AG10803 (cell line): ENCODE measurements at regions not wholly inside any gene's neighbourhood (a gene's known extent, or its start where the extent isn't known, plus 50 kb on each side); places are given as distances from the start of the nearest gene placed in this dataset.

Experiments used
- DNase-seq: peaks from one replicate; pipeline ENCODE4 v3.0.0; 2010; ENCODE audit warnings: low read depth
- H3K4me3 ChIP-seq: 2 replicates; pipeline ENCODE4 v1.5.1; 2011; ENCODE audit warnings: mild to moderate bottlenecking, low read length, control low read depth
- CTCF ChIP-seq: conservative IDR thresholded peaks from 2 replicates; pipeline ENCODE4 v1.5.1; 2011; ENCODE audit warnings: mild to moderate bottlenecking, low read length, control low read depth, inconsistent platforms

GRCh38 chr6:164419099-164419498 lies 890.3 kb downstream of the C6orf118 start:
- no peak for TF ChIP-seq CTCF
- DNase-seq: no peak

GRCh38 chr6:164418262-164418588 lies 891.2 kb downstream of the C6orf118 start:
- H3K4me3 ChIP-seq: no peak overlapping the region
- no peak for DNase-seq
- TF ChIP-seq CTCF: no peak

More at GRCh38 chr6:164419099-164419498, 890.3 kb downstream of the C6orf118 start:
- H3K4me3 ChIP-seq: no peak overlapping the region

- no peak for TF ChIP-seq CTCF
- no peak for DNase-seq
- no peak overlapping the region for H3K4me3 ChIP-seq
These were observed 891.7 kb downstream of the C6orf118 start for GRCh38 chr6:164417537-164418261.

- no peak for TF ChIP-seq CTCF
- no peak overlapping the region for H3K4me3 ChIP-seq
These were observed 893.4 kb downstream of the C6orf118 start for GRCh38 chr6:164415832-164416563.

GRCh38 chr6:164414695-164415094 lies 894.7 kb downstream of the C6orf118 start:
- TF ChIP-seq CTCF: no peak
- no peak for DNase-seq
- H3K4me3 ChIP-seq: no peak overlapping the region

More at GRCh38 chr6:164415832-164416563, 893.4 kb downstream of the C6orf118 start:
- DNase-seq: no peak

- no peak for TF ChIP-seq CTCF
- DNase-seq: no peak
These were observed 896.8 kb downstream of the C6orf118 start for GRCh38 chr6:164412566-164412965.

GRCh38 chr6:164410017-164410416 lies 899.4 kb downstream of the C6orf118 start:
- no peak for DNase-seq
- no peak for TF ChIP-seq CTCF
- H3K4me3 ChIP-seq: no peak overlapping the region

More at GRCh38 chr6:164412566-164412965, 896.8 kb downstream of the C6orf118 start:
- no peak overlapping the region for H3K4me3 ChIP-seq
